ENCODE measurements at regions not wholly inside any gene's neighbourhood (a gene's known extent, or its start where the extent isn't known, plus 50 kb on each side); places are given as distances from the start of the nearest gene placed in this dataset.

- TF ChIP-seq ZBTB7A (IDR thresholded peaks at IDR 0.05; ENCODE audit: low read depth) (no peak), TEAD4 (IDR thresholded peaks at IDR 0.05) (no peak), FOXM1 (IDR thresholded peaks at IDR 0.05; ENCODE audit: borderline replicate concordance, low read depth) (no peak), EGR1 (IDR thresholded peaks at IDR 0.05) (no peak), CREB1 (IDR thresholded peaks at IDR 0.05; ENCODE audit: low read depth) (no peak), TCF12 (IDR thresholded peaks at IDR 0.05; ENCODE audit: low read depth) (no peak), REST (IDR thresholded peaks at IDR 0.05; ENCODE audit: low read depth) (no peak), RAD21 (IDR thresholded peaks at IDR 0.05; ENCODE audit: low read depth) (no peak), YY1 (IDR thresholded peaks at IDR 0.05; ENCODE audit: low read depth) (no peak), USF1 (IDR thresholded peaks at IDR 0.05) (no peak), TAF1 (IDR thresholded peaks at IDR 0.05; ENCODE audit: low read depth) (no peak), NFIC (IDR thresholded peaks at IDR 0.05) (no peak), MAX (IDR thresholded peaks at IDR 0.05) (no peak), CEBPB (IDR thresholded peaks at IDR 0.05) (no peak), EP300 (IDR thresholded peaks at IDR 0.05; ENCODE audit: borderline replicate concordance) (no peak)
Observed at GRCh38 chr4:111986095-111986494, 159.2 kb upstream of the FAM241A start.

GRCh38 chr4:111988514-111988913 lies 156.7 kb upstream of the FAM241A start:
- no peak for TF ChIP-seq MAX (IDR thresholded peaks at IDR 0.05)

- TF ChIP-seq RAD21 (IDR thresholded peaks at IDR 0.05; ENCODE audit: low read depth) (no peak), CREB1 (IDR thresholded peaks at IDR 0.05; ENCODE audit: low read depth) (no peak), EP300 (IDR thresholded peaks at IDR 0.05; ENCODE audit: borderline replicate concordance) (no peak), MAX (IDR thresholded peaks at IDR 0.05) (no peak), TCF12 (IDR thresholded peaks at IDR 0.05; ENCODE audit: low read depth) (no peak), ZBTB7A (IDR thresholded peaks at IDR 0.05; ENCODE audit: low read depth) (no peak), YY1 (IDR thresholded peaks at IDR 0.05; ENCODE audit: low read depth) (no peak), EGR1 (IDR thresholded peaks at IDR 0.05) (no peak), USF1 (IDR thresholded peaks at IDR 0.05) (no peak), NFIC (IDR thresholded peaks at IDR 0.05) (no peak), FOXM1 (IDR thresholded peaks at IDR 0.05; ENCODE audit: borderline replicate concordance, low read depth) (no peak), REST (IDR thresholded peaks at IDR 0.05; ENCODE audit: low read depth) (no peak), CEBPB (IDR thresholded peaks at IDR 0.05) (no peak), TAF1 (IDR thresholded peaks at IDR 0.05; ENCODE audit: low read depth) (no peak), TEAD4 (IDR thresholded peaks at IDR 0.05) (no peak)
Observed at GRCh38 chr4:111989817-111990216, 155.4 kb upstream of the FAM241A start.

- TF ChIP-seq TCF12 (IDR thresholded peaks at IDR 0.05; ENCODE audit: low read depth) (no peak), FOXM1 (IDR thresholded peaks at IDR 0.05; ENCODE audit: borderline replicate concordance, low read depth) (no peak), USF1 (IDR thresholded peaks at IDR 0.05) (no peak), CEBPB (IDR thresholded peaks at IDR 0.05) (no peak)
Observed at GRCh38 chr4:111991163-111991562, 154.1 kb upstream of the FAM241A start.

- TF ChIP-seq MAX (IDR thresholded peaks at IDR 0.05) (no peak), TCF12 (IDR thresholded peaks at IDR 0.05; ENCODE audit: low read depth) (no peak)
Observed at GRCh38 chr4:111991797-111992196, 153.5 kb upstream of the FAM241A start.

All from Ishikawa (cell line).